HUES6 (cell line): ENCODE measurements at regions not wholly inside any gene's neighbourhood (a gene's known extent, or its start where the extent isn't known, plus 50 kb on each side); places are given as distances from the start of the nearest gene placed in this dataset.

Source experiments
- H3K27ac ChIP-seq: 2 replicates; pipeline ENCODE4 v1.7.0; 2013; ENCODE audit warnings: low read depth, mild to moderate bottlenecking, low read length, inconsistent platforms
- H3K27me3 ChIP-seq: 2 replicates; pipeline ENCODE4 v1.6.1; 2013; ENCODE audit warnings: low read length; ENCODE audit not compliant: control insufficient read depth, insufficient read depth
- H3K36me3 ChIP-seq: 2 replicates; pipeline ENCODE4 v1.6.1; 2013; ENCODE audit warnings: low read length; ENCODE audit not compliant: control insufficient read depth, insufficient read depth
- H3K4me1 ChIP-seq: 2 replicates; pipeline ENCODE4 v1.6.1; 2013; ENCODE audit warnings: low read length; ENCODE audit not compliant: control insufficient read depth, insufficient read depth
- H3K4me3 ChIP-seq: 2 replicates; pipeline ENCODE4 v1.5.1; 2013; ENCODE audit warnings: low read depth, low read length
- H3K9ac ChIP-seq: one replicate; pipeline ENCODE4 v1.6.1; 2013; ENCODE audit warnings: mild to moderate bottlenecking, low read length
- H3K9me3 ChIP-seq: 2 replicates; pipeline ENCODE4 v1.6.1; 2013; ENCODE audit warnings: low read depth, low read length; ENCODE audit not compliant: control insufficient read depth, insufficient read depth

DNA sequence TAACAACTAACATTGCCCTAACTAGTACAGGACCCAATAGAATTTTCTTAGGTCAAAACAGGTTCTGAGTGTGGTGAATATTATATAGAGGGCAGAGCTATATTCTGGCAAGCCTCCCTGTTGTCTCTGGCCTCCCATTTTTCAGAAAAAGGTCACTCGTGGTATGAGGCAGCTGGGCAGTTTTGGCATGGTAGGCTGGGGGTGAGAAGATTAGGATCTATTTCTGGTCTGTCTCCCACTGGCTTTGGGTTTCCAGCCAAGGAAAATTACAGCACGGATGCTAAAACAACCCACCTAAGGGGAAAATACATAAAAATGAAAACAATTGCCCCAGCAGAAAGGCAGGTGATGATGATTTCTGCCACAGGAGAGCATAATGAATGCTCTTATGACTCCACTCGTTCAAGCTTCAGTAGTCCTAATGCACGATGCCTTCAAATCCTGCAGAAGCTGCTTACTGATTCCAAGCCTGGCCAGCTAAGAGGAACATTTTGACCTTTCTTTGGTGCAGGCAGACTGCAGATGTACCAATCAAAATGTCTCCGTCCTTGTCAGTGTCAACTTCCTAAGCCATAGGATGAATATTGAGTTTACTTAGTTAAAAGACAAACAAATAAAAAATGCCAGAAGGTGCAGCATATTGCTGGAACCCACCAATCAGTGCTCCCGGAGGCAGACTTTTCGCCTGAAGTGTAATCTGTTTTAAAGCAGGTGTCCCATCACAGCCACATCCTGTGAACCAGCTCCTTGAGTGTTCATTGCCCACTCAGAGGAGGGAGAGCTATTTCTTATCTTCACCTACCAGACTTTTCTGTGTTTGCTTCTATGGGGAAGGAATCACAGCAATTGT lies 435.4 kb downstream of the ZSWIM6 start:
- H3K36me3 ChIP-seq = no peaks in the 10 kb centered on the region
- H3K9ac ChIP-seq = no peak overlapping the region
- H3K27ac ChIP-seq = no peak overlapping the region
- no peaks in the 10 kb centered on the region for H3K4me1 ChIP-seq
- H3K27me3 ChIP-seq = no peaks in the 10 kb centered on the region
- H3K4me3 ChIP-seq = no peak overlapping the region
- peaks cover 3% of the 10 kb centered on the region; the same call in 1 of the 2 replicates for H3K9me3 ChIP-seq

DNA sequence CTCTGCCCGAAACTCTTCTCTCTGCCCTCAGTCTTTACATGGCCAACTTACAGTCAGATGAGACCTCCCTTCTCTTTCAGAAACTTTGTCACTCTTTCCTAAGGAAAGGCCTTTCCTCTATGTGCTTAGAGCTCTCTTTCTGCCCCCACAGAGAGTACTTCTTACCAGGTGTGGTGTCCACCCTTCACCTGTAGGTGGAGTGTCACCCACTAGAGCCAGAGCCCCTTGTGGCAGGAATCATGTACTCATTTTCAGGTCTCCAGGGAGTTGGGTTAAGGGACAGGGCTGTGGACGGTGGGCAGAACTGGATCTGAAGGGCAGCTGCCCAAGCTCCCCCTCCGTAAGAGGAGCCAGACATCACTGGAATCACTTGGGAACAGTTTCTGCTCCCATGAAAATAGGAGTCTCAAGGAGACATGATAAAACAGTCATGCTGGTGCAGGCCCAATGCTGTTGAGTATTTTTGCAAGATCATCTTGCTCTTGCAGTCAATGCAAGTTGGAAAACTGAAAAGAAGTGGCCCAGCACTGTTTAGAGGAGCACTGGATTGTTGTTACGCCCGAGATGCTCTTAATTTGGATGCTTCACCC lies 436.7 kb downstream of the ZSWIM6 start:
- Histone ChIP-seq H3K27me3 (no peaks in the 10 kb centered on the region), H3K9me3 (no peaks in the 10 kb centered on the region), H3K4me1 (no peaks in the 10 kb centered on the region), H3K4me3 (no peak overlapping the region), H3K9ac (no peak overlapping the region), H3K36me3 (no peaks in the 10 kb centered on the region), H3K27ac (no peak overlapping the region)

DNA sequence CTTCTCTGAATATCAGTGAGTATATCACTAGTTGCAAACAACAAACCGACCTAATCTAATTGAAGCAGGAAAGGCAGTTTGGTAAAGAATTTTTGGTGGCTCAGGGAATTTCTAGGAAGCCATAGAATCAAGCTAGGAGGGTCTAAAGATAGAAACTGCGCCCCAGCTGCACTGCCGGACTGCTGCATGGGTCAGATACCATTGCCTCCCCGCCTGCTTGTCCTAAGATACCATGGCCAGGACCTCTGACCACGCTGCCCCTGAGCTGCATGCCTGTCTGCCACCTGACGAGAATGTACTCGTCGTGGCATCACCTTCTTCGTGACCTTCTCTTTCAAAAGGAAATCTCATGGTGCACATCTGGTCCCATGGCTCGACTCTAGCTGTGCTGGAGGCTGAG lies 439.0 kb downstream of the ZSWIM6 start:
- H3K9me3 ChIP-seq = no peaks in the 10 kb centered on the region
- no peaks in the 10 kb centered on the region for H3K36me3 ChIP-seq
- no peaks in the 10 kb centered on the region for H3K27me3 ChIP-seq
- H3K4me3 ChIP-seq = no peak overlapping the region
- no peak overlapping the region for H3K9ac ChIP-seq
- H3K4me1 ChIP-seq = no peaks in the 10 kb centered on the region
- no peak overlapping the region for H3K27ac ChIP-seq

DNA sequence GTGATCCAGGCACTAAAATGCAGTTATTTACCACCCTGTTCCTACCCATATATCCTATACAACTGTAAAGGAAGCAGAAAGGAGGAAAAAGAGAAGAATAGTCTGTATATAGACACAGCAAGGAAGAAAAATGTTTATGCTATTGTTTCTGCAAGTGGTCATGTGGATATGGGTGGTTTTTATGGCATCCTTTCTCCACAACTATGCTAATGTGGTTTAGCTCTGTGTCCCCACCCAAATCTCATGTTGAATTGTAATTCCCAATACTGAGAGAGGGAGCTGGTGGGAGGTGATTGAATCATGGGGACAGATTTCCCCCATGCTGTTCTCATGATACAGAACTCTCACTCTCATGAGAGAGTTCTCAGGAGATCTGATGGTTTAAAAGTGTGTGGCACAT lies 439.8 kb downstream of the ZSWIM6 start:
- no peaks in the 10 kb centered on the region for H3K9me3 ChIP-seq
- H3K36me3 ChIP-seq = no peaks in the 10 kb centered on the region
- H3K27ac ChIP-seq = no peak overlapping the region
- no peak overlapping the region for H3K4me3 ChIP-seq
- no peaks in the 10 kb centered on the region for H3K4me1 ChIP-seq
- no peaks in the 10 kb centered on the region for H3K27me3 ChIP-seq
- no peak overlapping the region for H3K9ac ChIP-seq

DNA sequence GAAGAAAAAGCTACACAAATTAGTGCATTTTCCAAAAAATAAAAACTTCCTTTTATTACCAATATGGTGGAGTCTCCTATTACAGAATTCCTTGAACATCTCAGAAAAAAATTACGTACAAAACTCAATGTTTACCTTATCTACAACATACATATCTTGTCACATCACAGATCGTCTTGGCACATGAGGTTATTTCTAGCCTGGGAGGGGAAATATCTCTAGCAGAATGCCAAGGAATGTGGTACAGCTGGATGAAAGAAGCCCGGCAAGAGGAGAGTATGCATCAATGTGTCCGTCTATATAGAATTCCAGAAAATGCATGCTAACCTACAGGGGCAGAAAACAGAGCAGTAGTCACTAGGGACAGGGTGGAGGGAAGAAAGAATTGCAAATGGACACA lies 443.8 kb downstream of the ZSWIM6 start:
- Histone ChIP-seq H3K4me3 (no peak overlapping the region), H3K9ac (no peak overlapping the region), H3K4me1 (no peaks in the 10 kb centered on the region), H3K9me3 (no peaks in the 10 kb centered on the region), H3K27ac (no peak overlapping the region), H3K36me3 (no peaks in the 10 kb centered on the region), H3K27me3 (no peaks in the 10 kb centered on the region)

DNA sequence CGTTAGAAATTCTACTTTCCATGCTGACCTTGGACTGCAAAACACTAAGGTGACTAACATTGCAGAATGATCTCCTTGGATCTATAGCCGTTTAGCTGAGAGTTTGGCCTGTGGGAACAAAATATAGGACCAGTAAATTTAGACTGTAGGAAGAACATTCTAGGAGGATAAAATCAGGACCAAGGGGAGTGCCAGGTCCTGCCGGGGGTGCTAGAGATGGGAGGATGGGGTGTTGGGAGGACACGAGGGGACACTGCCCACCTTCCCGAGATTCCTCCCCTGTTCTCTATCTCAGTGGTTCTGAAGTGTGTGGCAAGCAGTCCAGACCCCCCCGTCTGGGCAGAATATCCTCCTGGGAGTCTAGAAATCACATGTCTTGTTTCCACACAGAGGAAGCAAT lies 445.2 kb downstream of the ZSWIM6 start:
- no peak overlapping the region for H3K27ac ChIP-seq
- H3K4me3 ChIP-seq = no peak overlapping the region
- H3K27me3 ChIP-seq = no peaks in the 10 kb centered on the region
- no peaks in the 10 kb centered on the region for H3K9me3 ChIP-seq
- H3K36me3 ChIP-seq = no peaks in the 10 kb centered on the region
- H3K9ac ChIP-seq = no peak overlapping the region
- H3K4me1 ChIP-seq = no peaks in the 10 kb centered on the region

DNA sequence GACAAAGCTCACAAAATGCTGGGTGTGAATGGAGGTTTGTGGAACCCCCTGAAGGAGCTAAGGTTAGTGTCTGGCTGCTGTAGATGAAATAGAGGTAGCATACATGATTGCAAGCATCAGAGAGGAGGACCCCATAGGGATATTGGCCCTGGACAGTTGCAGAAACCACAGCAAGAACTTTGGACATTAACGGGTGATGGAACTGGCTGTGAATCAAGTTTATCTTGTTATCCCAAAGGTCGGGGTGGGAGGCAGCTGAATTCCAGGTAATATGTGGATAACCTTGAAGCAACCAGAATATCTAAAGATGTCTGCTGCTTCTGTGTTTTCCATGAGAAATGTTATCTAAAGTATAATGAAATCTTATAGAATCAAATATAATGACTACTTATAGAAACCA lies 447.7 kb downstream of the ZSWIM6 start:
- H3K36me3 ChIP-seq = no peaks in the 10 kb centered on the region
- H3K4me3 ChIP-seq = no peak overlapping the region
- no peak overlapping the region for H3K27ac ChIP-seq
- H3K4me1 ChIP-seq = peaks cover 6% of the 10 kb centered on the region; the same call in 1 of the 2 replicates
- H3K9me3 ChIP-seq = no peaks in the 10 kb centered on the region
- no peaks in the 10 kb centered on the region for H3K27me3 ChIP-seq
- H3K9ac ChIP-seq = no peak overlapping the region

DNA sequence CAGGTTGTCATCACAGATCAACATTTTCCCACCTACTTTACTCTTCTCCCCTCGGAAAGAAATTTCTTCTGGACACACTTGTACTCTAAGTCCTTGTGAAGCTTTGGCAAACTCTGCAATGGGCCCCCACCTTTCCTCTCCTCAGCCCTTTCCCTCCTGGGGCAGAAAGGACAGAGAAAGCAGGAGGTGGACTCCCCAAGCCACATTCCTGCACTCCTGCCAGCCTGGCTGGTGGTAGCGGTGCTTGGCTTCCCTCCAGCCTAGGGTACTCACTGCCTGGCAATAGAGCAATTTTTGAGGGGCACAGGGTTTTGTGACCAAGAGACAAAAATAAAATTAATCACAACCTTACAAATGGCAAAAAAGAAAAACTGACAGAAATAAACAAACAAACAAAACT lies 451.4 kb downstream of the ZSWIM6 start:
- Histone ChIP-seq H3K36me3 (no peaks in the 10 kb centered on the region), H3K4me3 (no peak overlapping the region), H3K9ac (no peak overlapping the region), H3K27me3 (no peaks in the 10 kb centered on the region), H3K4me1 (peaks cover 6% of the 10 kb centered on the region; the same call in 1 of the 2 replicates), H3K9me3 (no peaks in the 10 kb centered on the region), H3K27ac (no peak overlapping the region)

DNA sequence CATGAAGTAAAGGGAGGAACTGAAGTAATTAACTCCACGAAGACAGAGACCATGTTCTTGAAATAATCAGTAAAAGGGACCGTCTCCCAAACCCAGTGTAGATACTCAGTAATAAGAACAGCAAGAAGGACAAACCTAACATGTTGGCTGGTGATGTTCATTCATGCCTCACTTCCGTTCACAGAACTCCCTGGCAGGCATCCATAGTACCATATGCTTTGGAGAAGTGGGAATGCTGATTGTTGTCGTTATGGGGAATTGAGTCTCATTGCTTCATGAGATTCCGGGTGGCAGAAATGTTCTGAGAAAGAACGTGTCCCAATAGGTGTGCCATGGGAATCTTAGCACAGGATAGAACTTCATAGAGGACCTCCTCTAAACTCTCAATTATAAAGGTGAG lies 452.3 kb downstream of the ZSWIM6 start:
- Histone ChIP-seq H3K4me3 (no peak overlapping the region), H3K9me3 (no peaks in the 10 kb centered on the region), H3K4me1 (peaks cover 6% of the 10 kb centered on the region; the same call in 1 of the 2 replicates), H3K27ac (no peak overlapping the region), H3K27me3 (no peaks in the 10 kb centered on the region), H3K36me3 (no peaks in the 10 kb centered on the region), H3K9ac (no peak overlapping the region)

DNA sequence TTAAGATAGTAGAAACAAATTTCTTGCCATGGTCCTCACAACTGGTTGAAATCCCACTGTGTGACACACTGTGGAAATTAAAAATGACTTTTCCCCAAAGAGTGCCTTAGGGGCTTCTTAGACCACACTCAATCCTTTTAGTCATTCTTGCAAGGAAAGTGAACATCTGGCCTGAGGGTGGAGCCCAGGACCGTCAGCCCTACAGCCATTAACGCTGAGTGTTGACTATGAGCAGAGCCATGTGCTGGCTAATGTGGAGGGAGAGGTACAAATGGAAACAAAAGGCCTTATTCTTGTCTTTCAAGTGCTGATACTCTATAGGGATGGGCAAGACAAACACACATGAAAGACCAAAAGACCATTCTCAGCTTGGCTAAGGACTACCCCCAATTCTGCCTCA lies 456.5 kb downstream of the ZSWIM6 start:
- Histone ChIP-seq H3K4me1 (peaks cover under 1% of the 10 kb centered on the region; the same call in 1 of the 2 replicates), H3K36me3 (no peaks in the 10 kb centered on the region), H3K9me3 (no peaks in the 10 kb centered on the region), H3K9ac (no peak overlapping the region), H3K4me3 (no peak overlapping the region), H3K27ac (no peak overlapping the region), H3K27me3 (no peaks in the 10 kb centered on the region)

DNA sequence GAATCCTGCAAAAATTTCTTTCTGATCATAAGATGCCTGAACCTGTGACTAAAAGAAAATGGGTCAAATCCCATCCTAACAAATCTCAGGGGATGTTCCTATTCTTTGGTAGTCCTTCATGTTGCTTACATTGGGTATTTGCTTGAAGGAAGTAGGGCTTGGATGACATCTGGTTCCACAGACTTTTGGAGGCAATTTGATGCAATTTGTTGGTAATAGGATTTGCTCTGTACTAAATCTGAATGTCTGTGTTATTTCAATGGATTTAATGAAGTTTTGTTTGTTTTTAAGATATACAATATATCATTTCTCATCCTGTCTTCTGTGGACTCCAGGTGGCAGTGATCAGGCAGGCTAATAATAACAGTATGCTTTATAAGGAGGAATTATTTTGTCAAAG lies 457.9 kb downstream of the ZSWIM6 start:
- H3K9me3 ChIP-seq = no peaks in the 10 kb centered on the region
- no peaks in the 10 kb centered on the region for H3K27me3 ChIP-seq
- H3K4me1 ChIP-seq = no peaks in the 10 kb centered on the region
- H3K36me3 ChIP-seq = no peaks in the 10 kb centered on the region
- no peak overlapping the region for H3K4me3 ChIP-seq
- H3K9ac ChIP-seq = no peak overlapping the region
- no peak overlapping the region for H3K27ac ChIP-seq
